CD8-positive, alpha-beta memory T cell (primary cell): ENCODE measurements at regions not wholly inside any gene's neighbourhood (a gene's known extent, or its start where the extent isn't known, plus 50 kb on each side); places are given as distances from the start of the nearest gene placed in this dataset.
"Not testable (repeated sequence)": the region's sequence is repeated elsewhere in the genome, so short reads cannot be mapped to it uniquely, and the experiment has no call there.

Source experiments
- CTCF ChIA-PET: fragments of 350-600 bp; sonication (Branson Sonifier 250); formaldehyde crosslinking; loops from one replicate; lab custom pipeline; 2021; ENCODE audit warnings: antibody characterized with exemption; lab: Charles Lee
- POLR2A ChIA-PET: fragments of 350-600 bp; sonication (Branson Sonifier 250); formaldehyde crosslinking; loops from one replicate; lab custom pipeline; 2021; ENCODE audit warnings: antibody characterized with exemption; lab: Charles Lee
- DNase-seq, 5 donors: peaks; one replicate each; pipeline versions ENCODE4 v3.0.0 to v3.0.0-alpha.2; 2020 to 2022; ENCODE audit warnings: mixed read lengths in 1 of 5
- H3K27ac ChIP-seq: one replicate; pipeline ENCODE4 v1.7.0; 2013; ENCODE audit warnings: low read depth, mild to moderate bottlenecking, low read length, moderate library complexity
- H3K27me3 ChIP-seq: 2 replicates; pipeline ENCODE4 v1.7.0; 2013; ENCODE audit warnings: low read length, mild to moderate bottlenecking; ENCODE audit not compliant: insufficient read depth, poor library complexity, severe bottlenecking
- H3K36me3 ChIP-seq: 2 replicates; pipeline ENCODE4 v1.7.0; 2013; ENCODE audit warnings: mild to moderate bottlenecking, low read length, moderate library complexity; ENCODE audit not compliant: insufficient read depth
- H3K4me1 ChIP-seq: 2 replicates; pipeline ENCODE4 v1.7.0; 2013; ENCODE audit warnings: mild to moderate bottlenecking, low read length, moderate library complexity; ENCODE audit not compliant: insufficient read depth
- H3K4me3 ChIP-seq: 2 replicates; pipeline ENCODE4 v1.7.0; 2013; ENCODE audit warnings: mild to moderate bottlenecking, low read length
- H3K9me3 ChIP-seq: 2 replicates; pipeline ENCODE4 v1.7.0; 2013; ENCODE audit warnings: mild to moderate bottlenecking, low read length
- H3K27ac Mint-ChIP-seq, 8 donors: one replicate each; pipeline ENCODE4 v1.8.0; 2020 to 2021; ENCODE audit warnings: mixed read lengths in 8 of 8, mild to moderate bottlenecking in 6 of 8, inconsistent platforms in 3 of 8, moderate library complexity in 3 of 8
- H3K27me3 Mint-ChIP-seq, 2 donors: one replicate each; pipeline ENCODE4 v1.8.0; 2020 to 2021; ENCODE audit warnings: mixed read lengths in 2 of 2, mild to moderate bottlenecking in 1 of 2, moderate library complexity in 1 of 2
- H3K36me3 Mint-ChIP-seq, 3 donors: one replicate each; pipeline ENCODE4 v1.8.0; 2020 to 2021; ENCODE audit warnings: mixed read lengths in 3 of 3, inconsistent platforms in 1 of 3, mild to moderate bottlenecking in 1 of 3
- H3K4me1 Mint-ChIP-seq, 3 donors: one replicate each; pipeline ENCODE4 v1.8.0; 2020 to 2021; ENCODE audit warnings: mixed read lengths in 3 of 3, inconsistent platforms in 1 of 3, mild to moderate bottlenecking in 1 of 3
- H3K4me3 Mint-ChIP-seq, 7 donors: one replicate each; pipeline ENCODE4 v1.8.0; 2020 to 2021; ENCODE audit warnings: mixed read lengths in 7 of 7, mild to moderate bottlenecking in 6 of 7, moderate library complexity in 4 of 7, inconsistent platforms in 2 of 7
- H3K9me3 Mint-ChIP-seq, 5 donors: one replicate each; pipeline ENCODE4 v1.8.0; 2020 to 2022; ENCODE audit warnings: mixed read lengths in 5 of 5, mild to moderate bottlenecking in 3 of 5, moderate library complexity in 2 of 5, inconsistent platforms in 1 of 5

DNA sequence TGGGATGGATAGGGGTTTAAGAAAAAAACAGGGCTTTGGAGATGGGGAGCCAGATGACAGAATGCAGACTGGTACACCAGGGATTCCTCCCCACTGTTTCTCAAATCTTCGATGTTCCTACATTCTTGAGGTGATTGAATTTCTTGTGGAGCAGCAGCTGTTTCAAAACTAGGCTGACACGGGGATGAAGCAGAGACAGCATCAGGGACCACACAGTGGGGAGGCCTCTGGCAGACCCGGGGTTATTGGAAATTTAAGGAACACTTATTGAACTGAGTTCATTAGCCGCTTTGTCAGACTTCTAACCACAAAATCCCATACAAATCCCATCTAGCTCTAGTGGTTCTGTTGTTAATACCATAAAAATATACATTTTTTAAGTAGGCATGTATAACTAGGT, 621.4 kb upstream of the GBE1 start:
- H3K27me3 ChIP-seq: no peaks in the 10 kb centered on the region
- POLR2A ChIA-PET: no interaction called here
- no peak overlapping the region for H3K27ac Mint-ChIP-seq

DNA sequence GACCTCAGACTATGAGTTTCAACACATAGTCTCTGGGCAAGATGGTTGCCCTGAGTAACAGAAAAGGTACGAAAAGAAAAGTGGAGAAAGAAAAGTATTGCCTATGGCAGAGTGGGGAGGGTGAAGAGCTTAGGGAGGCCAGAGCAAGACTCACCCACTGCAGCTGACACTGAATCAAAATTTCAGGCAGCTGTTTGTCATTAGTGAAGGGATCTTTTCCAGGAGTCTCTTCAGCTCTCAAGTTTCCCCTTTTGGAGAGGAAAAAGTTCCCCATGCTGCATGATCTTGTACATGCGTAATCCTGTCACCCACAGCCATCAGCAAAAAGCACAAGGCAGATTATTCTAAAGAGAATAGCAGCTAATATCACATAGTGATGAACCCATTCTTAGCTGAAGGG, 616.9 kb upstream of the GBE1 start:
- H3K27me3 Mint-ChIP-seq: no peaks in the 10 kb centered on the region
- Histone ChIP-seq H3K9me3 (no peaks in the 10 kb centered on the region), H3K27ac (no peak overlapping the region), H3K4me3 (no peak overlapping the region), H3K36me3 (no peaks in the 10 kb centered on the region), H3K27me3 (no peaks in the 10 kb centered on the region), H3K4me1 (no peaks in the 10 kb centered on the region)
- peaks cover 6 to 33% (median 19%) of the 10 kb centered on the region in 5 donors for H3K9me3 Mint-ChIP-seq
- DNase-seq: no peak
- no peaks in the 10 kb centered on the region for H3K4me1 Mint-ChIP-seq
- ChIA-PET POLR2A (no interaction called here), CTCF (no interaction called here)
- no peak overlapping the region for H3K4me3 Mint-ChIP-seq
- no peak overlapping the region for H3K27ac Mint-ChIP-seq
- no peaks in the 10 kb centered on the region for H3K36me3 Mint-ChIP-seq

More for the DNA sequence above, 621.4 kb upstream of the GBE1 start:
- peaks cover 0 to 26% (median 5%) of the 10 kb centered on the region in 5 donors for H3K9me3 Mint-ChIP-seq
- no peak for DNase-seq
- H3K27me3 Mint-ChIP-seq: no peaks in the 10 kb centered on the region
- H3K4me1 Mint-ChIP-seq: no peaks in the 10 kb centered on the region
- Histone ChIP-seq H3K27ac (no peak overlapping the region), H3K4me3 (no peak overlapping the region), H3K36me3 (no peaks in the 10 kb centered on the region), H3K9me3 (no peaks in the 10 kb centered on the region), H3K4me1 (no peaks in the 10 kb centered on the region)
- CTCF ChIA-PET: no interaction called here
- H3K4me3 Mint-ChIP-seq: no peak overlapping the region
- no peaks in the 10 kb centered on the region for H3K36me3 Mint-ChIP-seq

DNA sequence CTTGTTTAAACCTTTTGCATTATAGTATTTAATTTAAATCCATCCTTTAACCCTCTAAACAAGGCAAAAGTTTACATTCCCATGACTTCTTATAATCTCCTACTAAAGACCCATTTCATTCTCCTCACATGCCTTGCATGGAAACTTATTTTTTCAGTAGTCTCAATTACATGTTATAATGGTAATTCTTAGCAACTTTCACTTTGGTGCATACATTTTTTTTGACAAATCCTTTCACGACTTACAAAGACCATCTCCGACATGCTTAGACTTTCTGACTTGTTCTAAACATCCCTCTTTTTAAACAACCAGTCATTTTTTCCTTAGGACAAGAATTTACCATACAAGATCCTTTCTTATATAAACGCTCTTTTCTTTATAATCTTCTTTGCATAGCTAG, 615.4 kb upstream of the GBE1 start:
- ChIA-PET CTCF (no interaction called here), POLR2A (no interaction called here)
- H3K36me3 Mint-ChIP-seq: no peaks in the 10 kb centered on the region

DNA sequence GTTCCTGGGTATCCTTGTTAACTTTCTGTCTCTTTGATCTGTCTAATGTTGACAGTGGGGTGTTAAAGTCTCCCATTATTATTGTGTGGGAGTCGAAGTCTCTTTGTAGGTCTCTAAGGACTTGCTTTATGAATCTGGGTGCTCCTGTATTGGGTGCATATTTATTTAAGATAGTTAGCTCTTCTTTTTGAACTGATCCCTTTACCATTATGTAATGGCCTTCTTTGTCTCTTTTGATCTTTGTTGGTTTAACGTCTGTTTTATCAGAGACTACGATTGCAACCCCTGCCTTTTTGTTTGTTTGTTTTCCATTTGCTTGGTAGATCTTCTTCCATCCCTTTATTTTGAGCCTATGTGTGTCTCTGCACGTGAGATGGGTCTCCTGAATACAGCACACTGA, 612.4 kb upstream of the GBE1 start:
- H3K9me3 Mint-ChIP-seq: peaks cover 4 to 31% (median 19%) of the 10 kb centered on the region in 5 donors
- POLR2A ChIA-PET, H3K4me3 Mint-ChIP-seq, H3K4me1 Mint-ChIP-seq, H3K36me3 ChIP-seq, H3K27me3 ChIP-seq, H3K27ac ChIP-seq, H3K9me3 ChIP-seq, H3K27ac Mint-ChIP-seq, DNase-seq, H3K4me1 ChIP-seq, H3K4me3 ChIP-seq, CTCF ChIA-PET, H3K27me3 Mint-ChIP-seq, H3K36me3 Mint-ChIP-seq: not testable (repeated sequence)

More for the DNA sequence above, 615.4 kb upstream of the GBE1 start:
- Histone ChIP-seq H3K27me3 (no peaks in the 10 kb centered on the region), H3K4me3 (no peak overlapping the region), H3K9me3 (no peaks in the 10 kb centered on the region), H3K4me1 (no peaks in the 10 kb centered on the region), H3K27ac (no peak overlapping the region), H3K36me3 (no peaks in the 10 kb centered on the region)
- H3K27me3 Mint-ChIP-seq: no peaks in the 10 kb centered on the region
- H3K4me3 Mint-ChIP-seq: no peak overlapping the region
- peaks cover 6 to 29% (median 22%) of the 10 kb centered on the region in 5 donors for H3K9me3 Mint-ChIP-seq
- no peaks in the 10 kb centered on the region for H3K4me1 Mint-ChIP-seq
- no peak overlapping the region for H3K27ac Mint-ChIP-seq
- DNase-seq: no peak

DNA sequence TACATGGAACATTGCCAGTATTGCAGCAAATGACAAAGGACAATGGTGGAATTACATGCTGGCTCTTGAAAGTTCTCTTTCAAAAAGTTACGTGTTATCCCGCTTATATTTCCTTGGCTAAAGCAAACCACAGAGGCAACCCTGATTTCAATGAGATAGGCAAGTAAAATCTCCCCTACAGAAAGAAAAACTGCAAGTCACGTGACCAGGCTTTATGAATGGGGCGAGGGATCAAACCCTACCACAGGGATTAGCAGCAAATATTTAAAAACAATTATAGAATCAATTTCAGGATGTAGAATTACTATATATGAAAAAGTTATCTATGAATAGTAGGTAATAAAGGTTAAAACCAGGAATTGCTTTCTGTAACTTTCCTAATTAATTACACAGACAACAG, 603.4 kb upstream of the GBE1 start:
- Histone ChIP-seq H3K36me3 (no peaks in the 10 kb centered on the region), H3K4me1 (no peaks in the 10 kb centered on the region), H3K27ac (no peak overlapping the region), H3K4me3 (no peak overlapping the region), H3K27me3 (no peaks in the 10 kb centered on the region), H3K9me3 (no peaks in the 10 kb centered on the region)
- H3K36me3 Mint-ChIP-seq: peaks cover 0 to 2% (median 0%) of the 10 kb centered on the region in 3 donors
- no peak overlapping the region for H3K27ac Mint-ChIP-seq
- DNase-seq: no peak
- no peaks in the 10 kb centered on the region for H3K4me1 Mint-ChIP-seq
- H3K4me3 Mint-ChIP-seq: no peak overlapping the region
- H3K9me3 Mint-ChIP-seq: peaks cover 0 to 15% (median 3%) of the 10 kb centered on the region in 5 donors
- POLR2A ChIA-PET: no interaction called here
- H3K27me3 Mint-ChIP-seq: no peaks in the 10 kb centered on the region
- CTCF ChIA-PET: no interaction called here

DNA sequence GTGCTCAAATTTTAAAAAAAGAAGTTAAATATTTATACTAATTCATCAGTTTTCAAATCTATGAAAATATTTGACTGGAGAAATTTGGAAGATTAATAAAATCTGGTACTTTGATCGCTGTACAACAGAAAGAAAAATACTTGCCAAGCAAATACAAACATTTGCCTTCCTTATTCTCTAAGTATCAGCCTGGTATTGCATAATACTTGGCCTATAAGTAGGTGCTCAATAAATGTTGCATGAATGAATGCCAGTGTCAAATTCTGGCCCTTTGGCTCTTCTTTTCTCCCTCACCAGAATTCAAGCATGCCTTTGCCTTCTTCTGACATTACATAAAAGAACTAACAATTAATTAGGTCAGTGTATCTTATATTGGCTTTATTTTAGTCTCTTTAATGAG, 601.7 kb upstream of the GBE1 start:
- H3K36me3 ChIP-seq: no peaks in the 10 kb centered on the region
- no peaks in the 10 kb centered on the region for H3K4me1 Mint-ChIP-seq
- H3K36me3 Mint-ChIP-seq: peaks cover 0 to 2% (median 0%) of the 10 kb centered on the region in 3 donors
- ChIA-PET CTCF (no interaction called here), POLR2A (no interaction called here)
- no peak overlapping the region for H3K4me3 ChIP-seq
- DNase-seq: no peak
- H3K4me3 Mint-ChIP-seq: no peak overlapping the region
- H3K4me1 ChIP-seq: no peaks in the 10 kb centered on the region
- H3K27me3 ChIP-seq: no peaks in the 10 kb centered on the region
- H3K9me3 Mint-ChIP-seq: peaks cover 0 to 15% (median 5%) of the 10 kb centered on the region in 5 donors
- H3K9me3 ChIP-seq: no peaks in the 10 kb centered on the region
- H3K27ac Mint-ChIP-seq: no peak overlapping the region
- no peak overlapping the region for H3K27ac ChIP-seq
- no peaks in the 10 kb centered on the region for H3K27me3 Mint-ChIP-seq

DNA sequence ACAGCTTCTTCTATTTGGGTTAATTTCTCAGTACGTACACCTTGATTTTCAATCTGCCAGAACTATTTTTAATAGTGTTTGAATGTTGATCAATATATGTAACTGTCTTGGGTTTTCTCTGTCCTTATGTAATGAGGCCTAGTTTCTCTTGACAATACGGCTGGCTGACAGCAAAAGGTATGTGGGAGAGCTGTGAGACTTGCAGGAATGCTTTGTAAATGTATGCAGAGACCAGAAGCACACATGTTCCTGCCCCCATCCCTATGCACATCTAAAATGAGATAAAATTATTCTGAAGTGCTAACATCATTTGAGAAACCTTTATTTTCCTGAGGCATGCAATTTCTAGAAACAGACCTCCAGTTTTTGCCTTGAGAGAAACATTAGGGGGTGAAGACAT, 593.8 kb upstream of the GBE1 start:
- Mint-ChIP-seq H3K27ac (no peak overlapping the region), H3K27me3 (no peaks in the 10 kb centered on the region), H3K4me1 (no peaks in the 10 kb centered on the region), H3K36me3 (no peaks in the 10 kb centered on the region), H3K9me3 (peaks cover 5 to 12% (median 5%) of the 10 kb centered on the region in 5 donors), H3K4me3 (no peak overlapping the region)
- H3K4me1 ChIP-seq: no peaks in the 10 kb centered on the region
- no peak overlapping the region for H3K27ac ChIP-seq
- no peaks in the 10 kb centered on the region for H3K27me3 ChIP-seq
- no peak for DNase-seq
- POLR2A ChIA-PET: no interaction called here
- H3K4me3 ChIP-seq: no peak overlapping the region
- H3K36me3 ChIP-seq: no peaks in the 10 kb centered on the region
- CTCF ChIA-PET: no interaction called here
- H3K9me3 ChIP-seq: no peaks in the 10 kb centered on the region

DNA sequence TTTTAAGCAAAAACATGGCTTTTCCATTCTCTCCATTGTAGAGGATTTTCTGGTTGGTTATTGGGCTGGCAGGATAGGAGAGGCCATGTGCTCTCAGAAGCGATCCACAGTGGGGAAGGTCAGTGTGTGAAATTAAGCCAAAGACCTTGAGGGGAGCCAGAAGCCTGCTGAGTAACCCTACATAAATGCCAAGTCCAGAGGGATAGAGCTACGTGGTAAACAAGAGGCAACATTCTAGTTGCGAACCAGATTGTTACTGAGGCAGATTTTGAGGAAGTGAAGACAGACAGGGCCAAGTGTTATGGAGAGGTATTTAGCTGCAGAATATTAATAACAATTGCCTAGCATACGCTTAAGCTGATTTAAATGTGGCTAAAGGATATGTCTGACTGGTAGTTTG, 592.8 kb upstream of the GBE1 start:
- Histone ChIP-seq H3K4me3 (no peak overlapping the region), H3K4me1 (no peaks in the 10 kb centered on the region), H3K27me3 (no peaks in the 10 kb centered on the region), H3K9me3 (no peaks in the 10 kb centered on the region), H3K27ac (no peak overlapping the region), H3K36me3 (no peaks in the 10 kb centered on the region)
- Mint-ChIP-seq H3K9me3 (peaks cover 5 to 13% (median 5%) of the 10 kb centered on the region in 5 donors), H3K4me1 (no peaks in the 10 kb centered on the region), H3K4me3 (no peak overlapping the region), H3K27me3 (no peaks in the 10 kb centered on the region), H3K27ac (no peak overlapping the region), H3K36me3 (no peaks in the 10 kb centered on the region)
- ChIA-PET CTCF (no interaction called here), POLR2A (no interaction called here)
- no peak for DNase-seq
